B cell (primary cell): ENCODE measurements at regions not wholly inside any gene's neighbourhood (a gene's known extent, or its start where the extent isn't known, plus 50 kb on each side); places are given as distances from the start of the nearest gene placed in this dataset.

ENCODE experiments used
- EZH2 ChIP-seq: IDR thresholded peaks from 2 replicates; pipeline ENCODE4 v1.6.1; 2012; ENCODE audit warnings: borderline replicate concordance, low read depth, mild to moderate bottlenecking, moderate library complexity, low read length; ENCODE audit not compliant: insufficient read depth, poor library complexity, severe bottlenecking
- TF ChIP-seq, protein P1 (sequence below): fragments of 200-600 bp; IDR thresholded peaks from one replicate; pipeline ENCODE4 v1.8.0; 2022; ENCODE audit warnings: antibody characterized with exemption, mild to moderate bottlenecking

DNA sequence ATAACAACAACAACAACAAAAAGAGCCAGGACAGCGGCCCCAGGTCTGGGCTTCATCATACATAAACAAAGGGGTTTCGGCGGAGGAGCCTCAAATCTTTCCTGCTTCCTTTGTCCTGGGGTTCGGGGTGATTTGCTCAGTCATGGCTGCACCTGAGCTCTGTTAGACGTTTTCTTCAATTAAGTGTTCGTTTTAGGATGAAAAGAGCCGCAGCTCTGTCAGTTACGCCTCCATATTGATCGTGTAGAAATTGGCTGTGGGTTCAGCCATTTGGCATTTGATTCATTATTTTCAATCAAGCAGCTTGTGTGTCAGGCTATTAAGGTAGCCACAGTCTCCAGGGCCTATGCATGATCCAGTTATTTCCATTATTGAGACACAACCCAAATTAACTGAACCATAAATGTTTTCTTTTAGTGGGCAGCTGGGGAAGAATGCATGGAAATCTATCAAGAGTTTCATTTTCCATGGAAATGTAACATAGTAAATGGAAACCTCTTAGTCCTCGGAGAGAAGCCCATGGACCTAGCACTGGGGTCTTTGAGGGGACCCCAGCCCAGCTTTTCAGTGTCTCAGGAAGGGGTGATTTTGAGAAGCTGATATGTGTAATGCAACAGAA lies 370.0 kb upstream of the C1orf174 start:
- TF ChIP-seq, protein P1, sequence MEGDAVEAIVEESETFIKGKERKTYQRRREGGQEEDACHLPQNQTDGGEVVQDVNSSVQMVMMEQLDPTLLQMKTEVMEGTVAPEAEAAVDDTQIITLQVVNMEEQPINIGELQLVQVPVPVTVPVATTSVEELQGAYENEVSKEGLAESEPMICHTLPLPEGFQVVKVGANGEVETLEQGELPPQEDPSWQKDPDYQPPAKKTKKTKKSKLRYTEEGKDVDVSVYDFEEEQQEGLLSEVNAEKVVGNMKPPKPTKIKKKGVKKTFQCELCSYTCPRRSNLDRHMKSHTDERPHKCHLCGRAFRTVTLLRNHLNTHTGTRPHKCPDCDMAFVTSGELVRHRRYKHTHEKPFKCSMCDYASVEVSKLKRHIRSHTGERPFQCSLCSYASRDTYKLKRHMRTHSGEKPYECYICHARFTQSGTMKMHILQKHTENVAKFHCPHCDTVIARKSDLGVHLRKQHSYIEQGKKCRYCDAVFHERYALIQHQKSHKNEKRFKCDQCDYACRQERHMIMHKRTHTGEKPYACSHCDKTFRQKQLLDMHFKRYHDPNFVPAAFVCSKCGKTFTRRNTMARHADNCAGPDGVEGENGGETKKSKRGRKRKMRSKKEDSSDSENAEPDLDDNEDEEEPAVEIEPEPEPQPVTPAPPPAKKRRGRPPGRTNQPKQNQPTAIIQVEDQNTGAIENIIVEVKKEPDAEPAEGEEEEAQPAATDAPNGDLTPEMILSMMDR, result no peak
- no peak for TF ChIP-seq EZH2
